Activated naive CD4-positive, alpha-beta T cell treated with anti-CD3 and anti-CD28 coated beads, Interleukin-2, amount 50 U/mL, for 72 hours (primary cell): ENCODE measurements at regions not wholly inside any gene's neighbourhood (a gene's known extent, or its start where the extent isn't known, plus 50 kb on each side); places are given as distances from the start of the nearest gene placed in this dataset.
"Not testable (repeated sequence)": the region's sequence is repeated elsewhere in the genome, so short reads cannot be mapped to it uniquely, and the experiment has no call there.

Source experiments
- ATAC-seq, 2 donors: fragments of 150-1000 bp; cut with Tn5 transposase; 2 replicates each; pipeline ENCODE4 v1.10.0; 2021; ENCODE audit warnings: mild to moderate bottlenecking in 2 of 2, moderate library complexity in 2 of 2
- DNase-seq, 2 donors: peaks; one replicate each; pipeline ENCODE4 v3.0.0; 2021 to 2022; ENCODE audit warnings: low spot score in 2 of 2
- H3K27ac Mint-ChIP-seq, 2 donors: one replicate each; pipeline ENCODE4 v1.8.0; 2022; ENCODE audit warnings: mild to moderate bottlenecking in 2 of 2, mixed read lengths in 2 of 2
- H3K36me3 Mint-ChIP-seq, 2 donors: one replicate each; pipeline ENCODE4 v1.8.0; 2022; ENCODE audit warnings: mixed read lengths in 2 of 2
- H3K9me3 Mint-ChIP-seq, 2 donors: one replicate each; pipeline ENCODE4 v1.8.0; 2022; ENCODE audit warnings: mixed read lengths in 2 of 2

GRCh38 chr7:9013940-9014339 lies 580.5 kb downstream of the NXPH1 start:
- Mint-ChIP-seq H3K27ac (no peak overlapping the region), H3K36me3 (no peaks in the 10 kb centered on the region), H3K9me3 (peaks cover 14% of the 10 kb centered on the region in 2 donors)
- DNase-seq (no peak), ATAC-seq (no peak)

GRCh38 chr7:9017286-9017685 lies 583.9 kb downstream of the NXPH1 start:
- DNase-seq (no peak), ATAC-seq (no peak)
- Mint-ChIP-seq H3K9me3 (peaks cover 9 to 20% of the 10 kb centered on the region in 2 donors), H3K36me3 (no peaks in the 10 kb centered on the region), H3K27ac (no peak overlapping the region)

DNA sequence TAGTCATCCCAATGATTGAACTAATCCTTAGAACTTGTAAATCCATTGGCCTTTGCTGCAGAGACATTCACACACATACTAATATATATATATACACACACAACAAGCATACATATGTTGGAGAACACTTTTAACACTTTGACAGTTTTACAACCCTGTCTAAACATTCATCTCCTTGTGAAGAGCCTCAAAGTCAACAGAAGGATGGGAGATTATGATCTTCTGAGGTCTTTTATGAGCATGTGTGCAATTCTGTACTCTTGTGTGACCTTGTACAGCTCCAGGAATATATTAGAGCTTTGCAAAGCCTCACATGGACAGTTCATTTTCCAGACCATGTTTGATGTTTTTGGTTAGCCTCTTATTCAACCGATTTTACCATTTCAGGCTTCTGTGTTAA lies 589.0 kb downstream of the NXPH1 start:
- Mint-ChIP-seq H3K27ac (no peak overlapping the region), H3K9me3 (peaks cover 19 to 29% of the 10 kb centered on the region in 2 donors), H3K36me3 (no peaks in the 10 kb centered on the region)
- ATAC-seq (no peak), DNase-seq (no peak)

DNA sequence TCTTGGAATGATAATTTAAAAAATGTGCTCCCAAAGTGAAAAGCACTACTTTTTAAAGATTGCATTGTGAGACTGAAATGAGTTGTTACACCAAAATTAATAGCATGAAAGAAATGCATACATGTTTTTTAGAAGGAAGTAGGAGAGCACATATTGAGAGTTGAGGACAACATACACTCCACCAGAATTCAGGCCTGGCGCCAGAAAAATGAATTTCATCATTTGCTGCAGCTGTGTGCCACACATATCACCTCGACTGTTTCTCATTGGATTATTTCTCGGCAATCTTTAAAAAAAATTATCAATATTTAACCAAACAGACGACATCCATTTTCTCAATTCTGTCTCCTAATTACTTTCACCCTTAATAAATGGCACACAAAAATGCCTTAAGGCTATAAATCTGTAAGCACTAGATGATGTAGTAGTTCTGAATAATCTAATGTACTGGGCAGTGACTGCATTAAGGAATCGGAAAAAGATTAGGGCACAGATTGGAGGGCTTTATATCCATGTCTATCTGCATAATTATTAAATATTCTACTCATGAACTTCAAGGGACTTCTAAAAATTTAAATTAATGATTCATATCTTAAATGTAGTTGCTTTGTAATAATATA lies 590.4 kb downstream of the NXPH1 start:
- no peak for ATAC-seq
- Mint-ChIP-seq H3K9me3 (peaks cover 22 to 36% of the 10 kb centered on the region in 2 donors), H3K36me3 (no peaks in the 10 kb centered on the region), H3K27ac (no peak overlapping the region)
- DNase-seq: no peak

DNA sequence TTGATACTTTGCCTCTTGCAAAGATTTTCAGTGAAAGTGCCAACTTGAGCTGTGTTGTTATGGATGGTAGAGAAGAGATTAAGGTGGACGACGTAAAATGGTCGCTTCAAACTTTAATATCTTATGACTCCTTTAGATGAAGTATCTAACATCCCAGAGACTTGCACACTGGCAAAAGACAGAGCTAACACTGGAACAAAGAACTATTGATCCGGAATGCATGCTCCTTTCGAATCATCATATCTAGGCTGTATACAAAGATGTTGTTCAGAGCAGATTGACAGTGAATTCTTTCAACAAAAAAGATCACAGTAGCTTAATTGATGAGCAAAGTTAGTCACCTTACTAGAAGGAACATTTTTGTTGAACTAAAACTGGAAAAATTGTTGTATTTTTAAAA lies 592.7 kb downstream of the NXPH1 start:
- no peak for ATAC-seq
- no peak overlapping the region for H3K27ac Mint-ChIP-seq
- H3K9me3 Mint-ChIP-seq: peaks cover 22 to 30% of the 10 kb centered on the region in 2 donors
- DNase-seq: no peak
- H3K36me3 Mint-ChIP-seq: no peaks in the 10 kb centered on the region

- Mint-ChIP-seq H3K9me3 (peaks cover 17 to 25% of the 10 kb centered on the region in 2 donors), H3K36me3 (no peaks in the 10 kb centered on the region), H3K27ac (no peak overlapping the region)
- ATAC-seq: no peak
- no peak for DNase-seq
These were observed 594.6 kb downstream of the NXPH1 start for GRCh38 chr7:9028012-9028411.

- no peak for DNase-seq
- Mint-ChIP-seq H3K27ac (no peak overlapping the region), H3K36me3 (no peaks in the 10 kb centered on the region), H3K9me3 (peaks cover 17 to 18% of the 10 kb centered on the region in 2 donors)
- no peak for ATAC-seq
These were observed 596.5 kb downstream of the NXPH1 start for GRCh38 chr7:9029681-9030530.

GRCh38 chr7:9030976-9031375 lies 597.6 kb downstream of the NXPH1 start:
- ATAC-seq: no peak
- H3K9me3 Mint-ChIP-seq: peaks cover 17 to 22% of the 10 kb centered on the region in 2 donors
- DNase-seq: no peak
- no peak overlapping the region for H3K27ac Mint-ChIP-seq
- no peaks in the 10 kb centered on the region for H3K36me3 Mint-ChIP-seq

DNA sequence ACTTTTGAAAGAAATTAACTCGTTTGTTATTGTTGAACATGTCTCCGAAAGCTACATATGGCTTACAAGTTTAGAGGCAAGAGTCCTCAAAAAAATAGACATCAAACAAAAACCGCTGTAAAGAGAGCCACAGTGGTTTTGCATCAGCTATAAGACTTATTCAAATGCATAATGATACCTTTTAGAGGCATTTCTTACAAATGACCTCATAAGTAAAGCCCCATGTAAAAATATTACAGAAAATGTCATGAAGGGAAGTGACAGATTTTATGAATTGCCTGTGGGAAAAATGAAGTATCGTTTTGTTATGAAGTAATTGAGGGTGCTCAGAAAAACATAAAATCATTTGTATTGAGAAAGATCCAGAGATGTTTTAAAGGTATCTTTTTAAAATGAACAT lies 598.0 kb downstream of the NXPH1 start:
- Mint-ChIP-seq H3K27ac (no peak overlapping the region), H3K9me3 (peaks cover 17 to 22% of the 10 kb centered on the region in 2 donors), H3K36me3 (no peaks in the 10 kb centered on the region)
- DNase-seq: no peak
- ATAC-seq: no peak

GRCh38 chr7:9036080-9036479 lies 602.7 kb downstream of the NXPH1 start:
- no peak for ATAC-seq
- Mint-ChIP-seq H3K36me3 (no peaks in the 10 kb centered on the region), H3K27ac (no peak overlapping the region), H3K9me3 (peaks cover 0 to 7% of the 10 kb centered on the region in 2 donors)
- no peak for DNase-seq

DNA sequence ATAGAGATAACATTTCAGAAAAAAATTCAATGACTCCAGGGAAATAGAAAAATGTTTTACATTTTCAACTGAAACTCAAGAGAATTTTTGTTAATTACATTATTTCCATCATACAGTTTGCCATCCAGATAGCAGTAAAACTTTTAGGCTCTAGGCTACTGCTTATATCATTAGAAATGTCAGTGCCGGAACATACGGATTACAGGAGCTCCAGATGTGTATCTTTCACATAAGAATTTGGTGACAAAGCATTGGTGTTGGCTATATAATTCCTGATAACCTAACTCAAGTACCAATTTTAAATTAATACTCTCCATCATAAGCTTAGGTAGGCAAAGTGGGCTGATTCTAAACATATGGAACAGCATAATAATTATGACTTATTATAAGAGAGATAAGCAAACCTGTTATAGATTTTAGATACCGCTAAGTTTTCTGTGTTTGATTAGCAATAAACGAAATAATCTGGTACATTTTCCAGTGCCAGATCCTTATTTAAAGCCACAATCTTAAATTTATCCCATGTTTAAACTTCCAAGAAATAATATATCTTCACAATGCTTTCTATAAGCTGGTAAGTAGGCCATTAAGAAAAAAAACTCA lies 637.9 kb downstream of the NXPH1 start:
- no peak overlapping the region for H3K27ac Mint-ChIP-seq

GRCh38 chr7:9075774-9076173 lies 642.4 kb downstream of the NXPH1 start:
- H3K36me3 Mint-ChIP-seq, ATAC-seq, DNase-seq, H3K9me3 Mint-ChIP-seq, H3K27ac Mint-ChIP-seq: not testable (repeated sequence)

More for the DNA sequence above, 637.9 kb downstream of the NXPH1 start:
- DNase-seq (no peak), ATAC-seq (no peak)
- Mint-ChIP-seq H3K36me3 (peaks cover 0 to 7% of the 10 kb centered on the region in 2 donors), H3K9me3 (peaks cover 11 to 14% of the 10 kb centered on the region in 2 donors)

GRCh38 chr7:9082203-9082602 lies 648.8 kb downstream of the NXPH1 start:
- DNase-seq (no peak), ATAC-seq (no peak)
- Mint-ChIP-seq H3K27ac (no peak overlapping the region), H3K9me3 (peaks cover 5 to 7% of the 10 kb centered on the region in 2 donors), H3K36me3 (no peaks in the 10 kb centered on the region)

GRCh38 chr7:9083837-9084236 lies 650.4 kb downstream of the NXPH1 start:
- ATAC-seq: no peak
- no peak overlapping the region for H3K27ac Mint-ChIP-seq

DNA sequence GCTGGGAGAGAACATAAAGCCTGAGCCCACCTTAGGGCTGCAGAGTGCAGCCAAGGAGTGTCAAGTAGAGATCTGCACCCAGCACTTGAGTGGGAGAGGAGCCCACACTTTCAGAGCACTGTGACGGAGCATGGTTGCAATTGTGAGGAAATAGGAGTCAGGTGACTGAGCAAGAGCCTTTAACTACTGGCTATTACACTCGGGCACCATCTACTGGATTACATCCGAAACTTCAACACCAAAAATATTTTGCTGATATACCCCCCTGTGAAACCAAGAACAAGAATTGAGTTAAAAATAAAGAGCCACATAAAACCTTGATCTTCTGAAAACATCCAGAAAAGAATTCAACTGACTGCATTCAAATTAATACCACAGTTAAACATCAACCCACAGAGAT lies 657.9 kb downstream of the NXPH1 start:
- Mint-ChIP-seq H3K36me3 (no peaks in the 10 kb centered on the region), H3K9me3 (peaks cover 15 to 17% of the 10 kb centered on the region in 2 donors), H3K27ac (no peak overlapping the region)
- ATAC-seq: no peak
- DNase-seq: no peak

More at GRCh38 chr7:9083837-9084236, 650.4 kb downstream of the NXPH1 start:
- Mint-ChIP-seq H3K9me3 (peaks cover 5 to 7% of the 10 kb centered on the region in 2 donors), H3K36me3 (no peaks in the 10 kb centered on the region)
- no peak for DNase-seq

DNA sequence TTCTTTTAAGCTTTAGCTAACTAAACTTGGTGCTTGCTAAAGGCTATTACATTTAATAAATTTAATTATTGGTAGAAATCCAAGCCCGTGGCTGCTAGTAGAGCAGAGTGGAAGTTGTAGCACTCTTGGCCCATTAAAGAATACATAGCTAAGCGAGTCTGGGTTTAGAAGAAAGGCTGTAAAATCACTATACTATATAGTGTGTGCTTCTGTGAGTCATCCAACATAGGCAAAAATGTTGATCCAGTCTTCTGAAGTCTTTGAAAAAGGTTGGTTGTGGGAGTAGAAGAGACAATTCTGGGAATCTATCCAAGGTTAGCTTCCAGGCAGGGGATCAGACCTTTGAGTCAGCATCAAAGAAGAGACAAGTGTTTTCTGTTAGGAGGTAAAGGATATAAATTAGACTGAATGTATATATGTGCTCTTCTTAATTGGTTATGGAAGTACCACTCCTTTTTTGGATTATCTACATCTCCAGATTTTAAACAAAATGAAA lies 664.2 kb downstream of the NXPH1 start:
- Mint-ChIP-seq H3K27ac (no peak overlapping the region), H3K36me3 (no peaks in the 10 kb centered on the region), H3K9me3 (peaks cover 11 to 23% of the 10 kb centered on the region in 2 donors)
- DNase-seq (no peak), ATAC-seq (no peak)

GRCh38 chr7:9100289-9100688 lies 666.9 kb downstream of the NXPH1 start:
- ATAC-seq (no peak), DNase-seq (no peak)
- Mint-ChIP-seq H3K27ac (no peak overlapping the region), H3K36me3 (no peaks in the 10 kb centered on the region), H3K9me3 (peaks cover 6 to 10% of the 10 kb centered on the region in 2 donors)
